WTC11 (cell line): ENCODE measurements at regions not wholly inside any gene's neighbourhood (a gene's known extent, or its start where the extent isn't known, plus 50 kb on each side); places are given as distances from the start of the nearest gene placed in this dataset.

Source experiments
- ATAC-seq: fragments of 200-7000 bp; cut with Tn5 transposase; 2 replicates; pipeline ENCODE4 v1.10.0; 2021; ENCODE audit warnings: mild to moderate bottlenecking, moderate library complexity
- CTCF ChIA-PET: fragments of 300-600 bp; sonication (Branson Sonifier 250); formaldehyde crosslinking; loops from one replicate; lab custom pipeline; 2021; ENCODE audit warnings: antibody characterized with exemption; lab: Charles Lee
- POLR2A ChIA-PET: fragments of 350-600 bp; sonication (Branson Sonifier 250); formaldehyde crosslinking; loops from one replicate; lab custom pipeline; 2021; ENCODE audit warnings: antibody characterized with exemption; lab: Charles Lee
- DNase-seq: peaks from one replicate; pipeline ENCODE4 v3.0.0; 2021; ENCODE audit warnings: low spot score
- H3K27ac Mint-ChIP-seq: 2 replicates; pipeline ENCODE4 v1.8.0; 2021; ENCODE audit warnings: mixed read lengths
- H3K27me3 Mint-ChIP-seq: 2 replicates; pipeline ENCODE4 v1.8.0; 2021; ENCODE audit warnings: low read depth, mild to moderate bottlenecking, moderate library complexity, mixed read lengths
- H3K36me3 Mint-ChIP-seq: 2 replicates; pipeline ENCODE4 v1.8.0; 2021; ENCODE audit warnings: mixed read lengths
- H3K4me1 Mint-ChIP-seq: 2 replicates; pipeline ENCODE4 v1.8.0; 2022; ENCODE audit warnings: mixed read lengths
- H3K4me3 Mint-ChIP-seq: 2 replicates; pipeline ENCODE4 v1.8.0; 2021; ENCODE audit warnings: mild to moderate bottlenecking, moderate library complexity, mixed read lengths
- H3K9me3 Mint-ChIP-seq: 2 replicates; pipeline ENCODE4 v1.8.0; 2021; ENCODE audit warnings: mixed read lengths
- AFF4 ChIP-seq: sonication (generic); formaldehyde crosslinking; IDR thresholded peaks from 2 replicates; pipeline ENCODE4 v1.8.1; 2023; ENCODE audit warnings: mild to moderate bottlenecking, missing genetic modification reagents, borderline replicate concordance
- AR ChIP-seq: fragments of 250-450 bp; sonication (Bioruptor Pico); IDR thresholded peaks from 2 replicates; pipeline ENCODE4 v1.9.0; 2021; ENCODE audit warnings: mild to moderate bottlenecking
- ATF3 ChIP-seq: sonication (generic); formaldehyde crosslinking; conservative IDR thresholded peaks from 2 replicates; pipeline ENCODE4 v1.8.1; 2022; ENCODE audit warnings: mild to moderate bottlenecking, missing genetic modification reagents
- ATF6 ChIP-seq: sonication (generic); formaldehyde crosslinking; IDR thresholded peaks from 2 replicates; pipeline ENCODE4 v1.8.1; 2023; ENCODE audit warnings: mild to moderate bottlenecking, missing genetic modification reagents
- CREB1 ChIP-seq: sonication (generic); formaldehyde crosslinking; IDR thresholded peaks from 2 replicates; pipeline ENCODE4 v1.8.0; 2023; ENCODE audit warnings: mild to moderate bottlenecking, missing genetic modification reagents
- CREM ChIP-seq: sonication (generic); formaldehyde crosslinking; IDR thresholded peaks from 2 replicates; pipeline ENCODE4 v1.8.1; 2022; ENCODE audit warnings: mild to moderate bottlenecking, missing genetic modification reagents, moderate library complexity
- E2F4 ChIP-seq: sonication (generic); formaldehyde crosslinking; IDR thresholded peaks from 2 replicates; pipeline ENCODE4 v1.8.1; 2022; ENCODE audit warnings: low read depth, mild to moderate bottlenecking, moderate library complexity, missing genetic modification reagents, borderline replicate concordance
- FOXP4 ChIP-seq: sonication (generic); formaldehyde crosslinking; IDR thresholded peaks from 2 replicates; pipeline ENCODE4 v1.8.0; 2022; ENCODE audit warnings: mild to moderate bottlenecking, missing genetic modification reagents
- MYBL2 ChIP-seq: sonication (generic); formaldehyde crosslinking; IDR thresholded peaks from 2 replicates; pipeline ENCODE4 v1.8.1; 2023; ENCODE audit warnings: mild to moderate bottlenecking, moderate library complexity, missing genetic modification reagents
- ZBTB21 ChIP-seq: sonication (generic); formaldehyde crosslinking; IDR thresholded peaks from 2 replicates; pipeline ENCODE4 v1.8.1; 2023; ENCODE audit warnings: mild to moderate bottlenecking, missing genetic modification reagents, borderline replicate concordance
- ZNF423 ChIP-seq: fragments of 250-450 bp; sonication (Bioruptor Pico); IDR thresholded peaks from 2 replicates; pipeline ENCODE4 v2.1.2; 2022; ENCODE audit warnings: mild to moderate bottlenecking, moderate library complexity
- ZNF671 ChIP-seq: fragments of 250-450 bp; sonication (Bioruptor Pico); IDR thresholded peaks from 2 replicates; pipeline ENCODE4 v1.8.0; 2021; ENCODE audit warnings: mild to moderate bottlenecking
- TF ChIP-seq, protein P1 (sequence below): sonication (generic); formaldehyde crosslinking; IDR thresholded peaks from 2 replicates; pipeline ENCODE4 v1.8.1; 2023; ENCODE audit warnings: mild to moderate bottlenecking, missing genetic modification reagents, moderate library complexity
- TF ChIP-seq, protein P2 (sequence below): sonication (generic); formaldehyde crosslinking; IDR thresholded peaks from 2 replicates; pipeline ENCODE4 v1.8.1; 2023; ENCODE audit warnings: mild to moderate bottlenecking, moderate library complexity, missing genetic modification reagents
- TF ChIP-seq, protein P3 (sequence below): sonication (generic); formaldehyde crosslinking; IDR thresholded peaks from 2 replicates; pipeline ENCODE4 v1.8.1; 2023; ENCODE audit warnings: mild to moderate bottlenecking, missing genetic modification reagents, moderate library complexity

DNA sequence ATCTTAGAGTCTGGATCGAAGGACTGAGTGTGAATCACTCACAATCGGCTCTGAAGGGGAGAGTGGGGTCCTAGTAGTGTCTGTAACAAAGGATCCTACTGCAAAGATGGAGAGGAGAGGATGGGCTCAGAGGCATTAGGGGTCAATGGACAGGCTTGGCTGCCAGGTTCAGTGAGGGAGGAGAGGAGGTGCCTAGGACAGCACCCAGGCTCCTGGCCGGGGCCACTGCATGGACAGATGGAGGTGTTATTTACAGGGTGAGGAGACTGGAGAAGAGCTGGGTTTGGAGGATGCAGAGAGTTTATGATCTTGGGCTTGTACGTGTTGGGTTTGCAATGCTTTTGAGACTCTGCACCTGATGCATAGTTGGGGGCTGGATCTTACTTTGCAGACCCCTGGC is 658.9 kb downstream of the PTPRU start (continued):
- TF ChIP-seq AR (CRISPR knock-in tag) (no peak), ZNF423 (CRISPR knock-in tag) (no peak), CREM (no peak), E2F4 (CRISPR knock-in tag) (no peak), ZNF671 (CRISPR knock-in tag) (no peak)
- TF ChIP-seq, protein P1, sequence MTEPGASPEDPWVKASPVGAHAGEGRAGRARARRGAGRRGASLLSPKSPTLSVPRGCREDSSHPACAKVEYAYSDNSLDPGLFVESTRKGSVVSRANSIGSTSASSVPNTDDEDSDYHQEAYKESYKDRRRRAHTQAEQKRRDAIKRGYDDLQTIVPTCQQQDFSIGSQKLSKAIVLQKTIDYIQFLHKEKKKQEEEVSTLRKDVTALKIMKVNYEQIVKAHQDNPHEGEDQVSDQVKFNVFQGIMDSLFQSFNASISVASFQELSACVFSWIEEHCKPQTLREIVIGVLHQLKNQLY (CRISPR knock-in tag) = no peak

- ChIA-PET POLR2A (no interaction called here), CTCF (no interaction called here)
- Mint-ChIP-seq H3K9me3 (no peaks in the 10 kb centered on the region), H3K27ac (no peak overlapping the region), H3K4me3 (no peak overlapping the region), H3K36me3 (no peaks in the 10 kb centered on the region), H3K27me3 (no peaks in the 10 kb centered on the region; the same call in 1 of the 2 replicates), H3K4me1 (peaks cover 20% of the 10 kb centered on the region; the same call in 1 of the 2 replicates)
- ATAC-seq = no peak
- DNase-seq = no peak
- no peak for TF ChIP-seq CREB1 (CRISPR knock-in tag)
- no peak for TF ChIP-seq AFF4 (CRISPR knock-in tag)
- TF ChIP-seq, protein P2, sequence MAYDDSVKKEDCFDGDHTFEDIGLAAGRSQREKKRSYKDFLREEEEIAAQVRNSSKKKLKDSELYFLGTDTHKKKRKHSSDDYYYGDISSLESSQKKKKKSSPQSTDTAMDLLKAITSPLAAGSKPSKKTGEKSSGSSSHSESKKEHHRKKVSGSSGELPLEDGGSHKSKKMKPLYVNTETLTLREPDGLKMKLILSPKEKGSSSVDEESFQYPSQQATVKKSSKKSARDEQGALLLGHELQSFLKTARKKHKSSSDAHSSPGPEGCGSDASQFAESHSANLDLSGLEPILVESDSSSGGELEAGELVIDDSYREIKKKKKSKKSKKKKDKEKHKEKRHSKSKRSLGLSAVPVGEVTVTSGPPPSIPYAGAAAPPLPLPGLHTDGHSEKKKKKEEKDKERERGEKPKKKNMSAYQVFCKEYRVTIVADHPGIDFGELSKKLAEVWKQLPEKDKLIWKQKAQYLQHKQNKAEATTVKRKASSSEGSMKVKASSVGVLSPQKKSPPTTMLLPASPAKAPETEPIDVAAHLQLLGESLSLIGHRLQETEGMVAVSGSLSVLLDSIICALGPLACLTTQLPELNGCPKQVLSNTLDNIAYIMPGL (CRISPR knock-in tag) = no peak
- TF ChIP-seq ATF3 (CRISPR knock-in tag) = no peak
- TF ChIP-seq, protein P3, sequence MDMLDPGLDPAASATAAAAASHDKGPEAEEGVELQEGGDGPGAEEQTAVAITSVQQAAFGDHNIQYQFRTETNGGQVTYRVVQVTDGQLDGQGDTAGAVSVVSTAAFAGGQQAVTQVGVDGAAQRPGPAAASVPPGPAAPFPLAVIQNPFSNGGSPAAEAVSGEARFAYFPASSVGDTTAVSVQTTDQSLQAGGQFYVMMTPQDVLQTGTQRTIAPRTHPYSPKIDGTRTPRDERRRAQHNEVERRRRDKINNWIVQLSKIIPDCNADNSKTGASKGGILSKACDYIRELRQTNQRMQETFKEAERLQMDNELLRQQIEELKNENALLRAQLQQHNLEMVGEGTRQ (CRISPR knock-in tag) = no peak
- TF ChIP-seq ZBTB21 (CRISPR knock-in tag) = no peak
- TF ChIP-seq FOXP4 (CRISPR knock-in tag) = no peak
- TF ChIP-seq MYBL2 (CRISPR knock-in tag) = no peak
- no peak for TF ChIP-seq ATF6 (CRISPR knock-in tag)
These were observed 658.0 kb downstream of the PTPRU start for GRCh38 chr1:29894311-29894710.
